ENCODE measurements at regions not wholly inside any gene's neighbourhood (a gene's known extent, or its start where the extent isn't known, plus 50 kb on each side); places are given as distances from the start of the nearest gene placed in this dataset.
"Not testable (repeated sequence)": the region's sequence is repeated elsewhere in the genome, so short reads cannot be mapped to it uniquely, and the experiment has no call there.

- no peak for DNase-seq (ENCODE audit: low read depth in 2 of 2)
These were observed 146.8 kb upstream of the SLC38A2 start for GRCh38 chr12:46519407-46519806.

- DNase-seq (ENCODE audit: low read depth in 2 of 2) = no peak
These were observed 146.2 kb upstream of the SLC38A2 start for GRCh38 chr12:46518729-46519128.

- no peak for DNase-seq (ENCODE audit: low read depth in 2 of 2)
These were observed 145.6 kb upstream of the SLC38A2 start for GRCh38 chr12:46518169-46518568.

GRCh38 chr12:46517579-46517962, 145.0 kb upstream of the SLC38A2 start:
- no peak for DNase-seq (ENCODE audit: low read depth in 2 of 2)

- DNase-seq (ENCODE audit: low read depth in 2 of 2) = no peak
These were observed 144.5 kb upstream of the SLC38A2 start for GRCh38 chr12:46516933-46517578.

GRCh38 chr12:46516238-46516932, 143.8 kb upstream of the SLC38A2 start:
- no peak for DNase-seq (ENCODE audit: low read depth in 2 of 2)

GRCh38 chr12:46515829-46516228, 143.3 kb upstream of the SLC38A2 start:
- no peak for DNase-seq (ENCODE audit: low read depth in 2 of 2)

- DNase-seq (ENCODE audit: low read depth in 2 of 2) = no peak
These were observed 142.3 kb upstream of the SLC38A2 start for GRCh38 chr12:46514886-46515285.

- DNase-seq (ENCODE audit: low read depth in 2 of 2) = not testable (repeated sequence)
These were observed 137.7 kb upstream of the SLC38A2 start for GRCh38 chr12:46510257-46510656.

- DNase-seq (ENCODE audit: low read depth in 2 of 2) = no peak
These were observed 136.6 kb upstream of the SLC38A2 start for GRCh38 chr12:46509135-46509534.

GRCh38 chr12:46508651-46509050, 136.1 kb upstream of the SLC38A2 start:
- DNase-seq (ENCODE audit: low read depth in 2 of 2) = no peak

- DNase-seq (ENCODE audit: low read depth in 2 of 2) = no peak
These were observed 135.2 kb upstream of the SLC38A2 start for GRCh38 chr12:46507766-46508165.

GRCh38 chr12:46506961-46507360, 134.4 kb upstream of the SLC38A2 start:
- no peak for DNase-seq (ENCODE audit: low read depth in 2 of 2)

GRCh38 chr12:46506198-46506597, 133.6 kb upstream of the SLC38A2 start:
- DNase-seq (ENCODE audit: low read depth in 2 of 2) = no peak

- DNase-seq (ENCODE audit: low read depth in 2 of 2) = no peak
These were observed 131.9 kb upstream of the SLC38A2 start for GRCh38 chr12:46504494-46504893.

- DNase-seq (ENCODE audit: low read depth in 2 of 2) = no peak
These were observed 131.1 kb upstream of the SLC38A2 start for GRCh38 chr12:46503637-46504175.

- DNase-seq (ENCODE audit: low read depth in 2 of 2) = no peak
These were observed 128.1 kb upstream of the SLC38A2 start for GRCh38 chr12:46500673-46501072.

- DNase-seq (ENCODE audit: low read depth in 2 of 2) = no peak
These were observed 127.3 kb upstream of the SLC38A2 start for GRCh38 chr12:46499901-46500300.

GRCh38 chr12:46499226-46499625, 126.7 kb upstream of the SLC38A2 start:
- no peak for DNase-seq (ENCODE audit: low read depth in 2 of 2)

GRCh38 chr12:46497739-46498138, 125.2 kb upstream of the SLC38A2 start:
- no peak for DNase-seq (ENCODE audit: low read depth in 2 of 2)

GRCh38 chr12:46494424-46494823, 121.9 kb upstream of the SLC38A2 start:
- no peak for DNase-seq (ENCODE audit: low read depth in 2 of 2)

GRCh38 chr12:46493834-46494181, 121.2 kb upstream of the SLC38A2 start:
- DNase-seq (ENCODE audit: low read depth in 2 of 2) = no peak

GRCh38 chr12:46493150-46493833, 120.7 kb upstream of the SLC38A2 start:
- DNase-seq (ENCODE audit: low read depth in 2 of 2) = no peak
